NCI-H1417 (cell line): ENCODE measurements at regions not wholly inside any gene's neighbourhood (a gene's known extent, or its start where the extent isn't known, plus 50 kb on each side); places are given as distances from the start of the nearest gene placed in this dataset.

Experiments
- DNase-seq, 3 experiments: peaks; one replicate each; lab custom pipeline; 2025; lab: John Stamatoyannopoulos, UW

- no peak for DNase-seq
These were observed 1006.6 kb downstream of the NAALADL2 start for GRCh38 chr3:175865724-175866123.

- no peak for DNase-seq
These were observed 1002.8 kb downstream of the NAALADL2 start for GRCh38 chr3:175861916-175862315.
